ENCODE measurements at regions not wholly inside any gene's neighbourhood (a gene's known extent, or its start where the extent isn't known, plus 50 kb on each side); places are given as distances from the start of the nearest gene placed in this dataset.

GRCh38 chr21:16550917-16551741 is 821.3 kb downstream of the USP25 start:
- Mint-ChIP-seq H3K27me3 (ENCODE audit: low read depth) (no peaks in the 10 kb centered on the region), H3K4me1 (ENCODE audit: low read depth) (no peaks in the 10 kb centered on the region), H3K36me3 (ENCODE audit: low read depth) (no peaks in the 10 kb centered on the region), H3K4me3 (no peak overlapping the region), H3K9me3 (no peaks in the 10 kb centered on the region), H3K27ac (no peak overlapping the region)
- intact Hi-C loops (cut with micrococcal nuclease) = no loop called here
- CTCF ChIA-PET = no interaction called here
- no peak for DNase-seq

GRCh38 chr21:16552880-16553279 is 823.1 kb downstream of the USP25 start:
- H3K27me3 Mint-ChIP-seq (ENCODE audit: low read depth) = no peaks in the 10 kb centered on the region
- peaks cover 3% of the 10 kb centered on the region for H3K9me3 Mint-ChIP-seq
- DNase-seq = no peak
- no peaks in the 10 kb centered on the region for H3K36me3 Mint-ChIP-seq (ENCODE audit: low read depth)
- intact Hi-C loops (cut with micrococcal nuclease) = no loop called here
- no peaks in the 10 kb centered on the region for H3K4me1 Mint-ChIP-seq (ENCODE audit: low read depth)
- CTCF ChIA-PET = no interaction called here
- no peak overlapping the region for H3K4me3 Mint-ChIP-seq
- no peak overlapping the region for H3K27ac Mint-ChIP-seq

- no peak overlapping the region for H3K27ac Mint-ChIP-seq
- DNase-seq = no peak
- H3K4me1 Mint-ChIP-seq (ENCODE audit: low read depth) = no peaks in the 10 kb centered on the region
- H3K9me3 Mint-ChIP-seq = peaks cover 3% of the 10 kb centered on the region
- CTCF ChIA-PET = no interaction called here
- no peaks in the 10 kb centered on the region for H3K27me3 Mint-ChIP-seq (ENCODE audit: low read depth)
- intact Hi-C loops (cut with micrococcal nuclease) = no loop called here
- no peaks in the 10 kb centered on the region for H3K36me3 Mint-ChIP-seq (ENCODE audit: low read depth)
- H3K4me3 Mint-ChIP-seq = no peak overlapping the region
These were observed 824.7 kb downstream of the USP25 start for GRCh38 chr21:16554503-16554902.

- Mint-ChIP-seq H3K4me1 (ENCODE audit: low read depth) (no peaks in the 10 kb centered on the region), H3K36me3 (ENCODE audit: low read depth) (no peaks in the 10 kb centered on the region), H3K27me3 (ENCODE audit: low read depth) (no peaks in the 10 kb centered on the region), H3K9me3 (no peaks in the 10 kb centered on the region), H3K27ac (no peak overlapping the region), H3K4me3 (no peak overlapping the region)
- intact Hi-C loops (cut with micrococcal nuclease) = no loop called here
- DNase-seq = no peak
- CTCF ChIA-PET = interaction anchor here (0.7 kb wide), 1 partner anchor 301 kb away, joined by 4 read pairs; no protein-coding TSS in a partner anchor
These were observed 833.3 kb downstream of the USP25 start for GRCh38 chr21:16563116-16563515.

- CTCF ChIA-PET = no interaction called here
- H3K4me1 Mint-ChIP-seq (ENCODE audit: low read depth) = no peaks in the 10 kb centered on the region
- intact Hi-C loops (cut with micrococcal nuclease) = no loop called here
- H3K9me3 Mint-ChIP-seq = no peaks in the 10 kb centered on the region
- H3K27ac Mint-ChIP-seq = no peak overlapping the region
- H3K4me3 Mint-ChIP-seq = no peak overlapping the region
- DNase-seq = no peak
- H3K27me3 Mint-ChIP-seq (ENCODE audit: low read depth) = no peaks in the 10 kb centered on the region
- H3K36me3 Mint-ChIP-seq (ENCODE audit: low read depth) = no peaks in the 10 kb centered on the region
These were observed 834.0 kb downstream of the USP25 start for GRCh38 chr21:16563795-16564194.

- CTCF ChIA-PET = interaction anchor here (0.6 kb wide), 1 partner anchor 22 kb away, joined by 3 read pairs; no protein-coding TSS in a partner anchor
- DNase-seq = no peak
- no peaks in the 10 kb centered on the region for H3K9me3 Mint-ChIP-seq
- intact Hi-C loops (cut with micrococcal nuclease) = no loop called here
- H3K27ac Mint-ChIP-seq = no peak overlapping the region
- H3K4me3 Mint-ChIP-seq = no peak overlapping the region
- no peaks in the 10 kb centered on the region for H3K36me3 Mint-ChIP-seq (ENCODE audit: low read depth)
- no peaks in the 10 kb centered on the region for H3K27me3 Mint-ChIP-seq (ENCODE audit: low read depth)
- no peaks in the 10 kb centered on the region for H3K4me1 Mint-ChIP-seq (ENCODE audit: low read depth)
These were observed 838.5 kb downstream of the USP25 start for GRCh38 chr21:16568244-16568643.

GRCh38 chr21:16568661-16569060 is 838.9 kb downstream of the USP25 start:
- Mint-ChIP-seq H3K27ac (no peak overlapping the region), H3K9me3 (no peaks in the 10 kb centered on the region), H3K4me3 (no peak overlapping the region), H3K36me3 (ENCODE audit: low read depth) (no peaks in the 10 kb centered on the region), H3K4me1 (ENCODE audit: low read depth) (no peaks in the 10 kb centered on the region), H3K27me3 (ENCODE audit: low read depth) (no peaks in the 10 kb centered on the region)
- intact Hi-C loops (cut with micrococcal nuclease) = no loop called here
- CTCF ChIA-PET = interaction anchor here (0.6 kb wide), 1 partner anchor 22 kb away, joined by 3 read pairs; no protein-coding TSS in a partner anchor
- DNase-seq = no peak

- CTCF ChIA-PET = no interaction called here
- Mint-ChIP-seq H3K36me3 (ENCODE audit: low read depth) (no peaks in the 10 kb centered on the region), H3K4me1 (ENCODE audit: low read depth) (no peaks in the 10 kb centered on the region), H3K27ac (no peak overlapping the region), H3K9me3 (no peaks in the 10 kb centered on the region), H3K4me3 (no peak overlapping the region), H3K27me3 (ENCODE audit: low read depth) (no peaks in the 10 kb centered on the region)
- no peak for DNase-seq
- intact Hi-C loops (cut with micrococcal nuclease) = no loop called here
These were observed 839.9 kb downstream of the USP25 start for GRCh38 chr21:16569679-16570078.

- Mint-ChIP-seq H3K4me1 (ENCODE audit: low read depth) (no peaks in the 10 kb centered on the region), H3K4me3 (no peak overlapping the region), H3K27ac (no peak overlapping the region), H3K9me3 (peaks cover 1% of the 10 kb centered on the region), H3K27me3 (ENCODE audit: low read depth) (no peaks in the 10 kb centered on the region), H3K36me3 (ENCODE audit: low read depth) (no peaks in the 10 kb centered on the region)
- no peak for DNase-seq
- intact Hi-C loops (cut with micrococcal nuclease) = no loop called here
- CTCF ChIA-PET = no interaction called here
These were observed 840.4 kb downstream of the USP25 start for GRCh38 chr21:16570171-16570570.

GRCh38 chr21:16570856-16571255 is 841.1 kb downstream of the USP25 start:
- Mint-ChIP-seq H3K36me3 (ENCODE audit: low read depth) (no peaks in the 10 kb centered on the region), H3K4me1 (ENCODE audit: low read depth) (no peaks in the 10 kb centered on the region), H3K9me3 (peaks cover 1% of the 10 kb centered on the region), H3K27me3 (ENCODE audit: low read depth) (no peaks in the 10 kb centered on the region), H3K4me3 (no peak overlapping the region), H3K27ac (no peak overlapping the region)
- intact Hi-C loops (cut with micrococcal nuclease) = no loop called here
- CTCF ChIA-PET = no interaction called here
- no peak for DNase-seq

GRCh38 chr21:16571594-16571993 is 841.8 kb downstream of the USP25 start:
- intact Hi-C loops (cut with micrococcal nuclease) = no loop called here
- CTCF ChIA-PET = no interaction called here
- no peak for DNase-seq
- no peak overlapping the region for H3K27ac Mint-ChIP-seq
- no peaks in the 10 kb centered on the region for H3K27me3 Mint-ChIP-seq (ENCODE audit: low read depth)
- no peak overlapping the region for H3K4me3 Mint-ChIP-seq
- no peaks in the 10 kb centered on the region for H3K4me1 Mint-ChIP-seq (ENCODE audit: low read depth)
- H3K36me3 Mint-ChIP-seq (ENCODE audit: low read depth) = no peaks in the 10 kb centered on the region
- H3K9me3 Mint-ChIP-seq = peaks cover 1% of the 10 kb centered on the region

GRCh38 chr21:16572032-16572431 is 842.2 kb downstream of the USP25 start:
- Mint-ChIP-seq H3K4me3 (no peak overlapping the region), H3K27ac (no peak overlapping the region), H3K27me3 (ENCODE audit: low read depth) (no peaks in the 10 kb centered on the region), H3K9me3 (peaks cover 1% of the 10 kb centered on the region), H3K4me1 (ENCODE audit: low read depth) (no peaks in the 10 kb centered on the region), H3K36me3 (ENCODE audit: low read depth) (no peaks in the 10 kb centered on the region)
- intact Hi-C loops (cut with micrococcal nuclease) = no loop called here
- DNase-seq = no peak
- CTCF ChIA-PET = no interaction called here

GRCh38 chr21:16573578-16573977 is 843.8 kb downstream of the USP25 start:
- Mint-ChIP-seq H3K4me3 (no peak overlapping the region), H3K9me3 (peaks cover 1% of the 10 kb centered on the region), H3K4me1 (ENCODE audit: low read depth) (no peaks in the 10 kb centered on the region), H3K36me3 (ENCODE audit: low read depth) (no peaks in the 10 kb centered on the region), H3K27me3 (ENCODE audit: low read depth) (no peaks in the 10 kb centered on the region), H3K27ac (no peak overlapping the region)
- CTCF ChIA-PET = interaction anchor here (0.7 kb wide), 1 partner anchor 14 kb away, joined by 3 read pairs; no protein-coding TSS in a partner anchor
- intact Hi-C loops (cut with micrococcal nuclease) = no loop called here
- no peak for DNase-seq
